GM12865 (cell line): ENCODE measurements at regions not wholly inside any gene's neighbourhood (a gene's known extent, or its start where the extent isn't known, plus 50 kb on each side); places are given as distances from the start of the nearest gene placed in this dataset.
A peak's percentile ranks its signal among the peaks of the same experiment; 100 is the strongest.

Experiments
- DNase-seq: peaks from one replicate; pipeline ENCODE4 v3.0.0; 2010; ENCODE audit warnings: low read depth
- H3K4me3 ChIP-seq: 2 replicates; pipeline ENCODE4 v1.5.1; 2011; ENCODE audit warnings: mild to moderate bottlenecking, low read depth, low read length, control low read depth
- TF ChIP-seq, protein P1 (sequence below): IDR thresholded peaks from 2 replicates; pipeline ENCODE4 v1.5.1; 2011; ENCODE audit warnings: low read length, control low read depth, low read depth, inconsistent platforms; ENCODE audit not compliant: insufficient read depth; ENCODE audit errors: missing control alignments

DNA sequence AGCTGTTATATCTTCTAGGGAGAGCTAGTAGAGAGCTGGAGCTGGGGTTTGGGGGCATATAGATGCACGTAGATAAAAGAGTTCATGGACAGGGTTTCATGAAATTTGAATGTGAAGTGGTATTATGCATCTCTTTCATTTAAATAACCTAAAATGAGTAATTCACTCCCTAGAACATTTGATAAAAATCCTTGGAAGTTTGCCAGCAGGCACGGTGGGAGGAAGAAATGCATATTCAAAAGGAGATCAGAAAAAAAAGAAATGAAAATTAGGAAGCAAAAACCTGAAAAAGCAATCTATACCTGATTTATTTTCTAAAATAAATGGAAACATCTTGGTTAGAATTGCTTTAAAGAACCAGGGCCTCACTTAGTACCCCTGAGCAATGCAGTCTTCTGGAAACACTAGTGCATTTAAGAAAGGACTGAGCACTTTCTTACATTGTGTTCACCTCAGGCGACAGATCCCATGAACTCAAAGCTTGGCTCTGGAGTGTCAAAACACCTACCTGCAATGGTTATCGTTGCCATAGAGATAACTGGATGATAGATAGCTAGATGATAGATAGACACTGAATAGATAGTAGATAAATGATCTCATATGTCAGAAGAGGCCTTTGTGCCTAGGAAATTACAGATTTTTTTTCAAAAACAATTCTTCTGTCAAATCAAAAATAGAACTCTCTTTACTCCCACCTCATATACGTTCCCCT lies 458.6 kb upstream of the THRB start:
- TF ChIP-seq, protein P1, sequence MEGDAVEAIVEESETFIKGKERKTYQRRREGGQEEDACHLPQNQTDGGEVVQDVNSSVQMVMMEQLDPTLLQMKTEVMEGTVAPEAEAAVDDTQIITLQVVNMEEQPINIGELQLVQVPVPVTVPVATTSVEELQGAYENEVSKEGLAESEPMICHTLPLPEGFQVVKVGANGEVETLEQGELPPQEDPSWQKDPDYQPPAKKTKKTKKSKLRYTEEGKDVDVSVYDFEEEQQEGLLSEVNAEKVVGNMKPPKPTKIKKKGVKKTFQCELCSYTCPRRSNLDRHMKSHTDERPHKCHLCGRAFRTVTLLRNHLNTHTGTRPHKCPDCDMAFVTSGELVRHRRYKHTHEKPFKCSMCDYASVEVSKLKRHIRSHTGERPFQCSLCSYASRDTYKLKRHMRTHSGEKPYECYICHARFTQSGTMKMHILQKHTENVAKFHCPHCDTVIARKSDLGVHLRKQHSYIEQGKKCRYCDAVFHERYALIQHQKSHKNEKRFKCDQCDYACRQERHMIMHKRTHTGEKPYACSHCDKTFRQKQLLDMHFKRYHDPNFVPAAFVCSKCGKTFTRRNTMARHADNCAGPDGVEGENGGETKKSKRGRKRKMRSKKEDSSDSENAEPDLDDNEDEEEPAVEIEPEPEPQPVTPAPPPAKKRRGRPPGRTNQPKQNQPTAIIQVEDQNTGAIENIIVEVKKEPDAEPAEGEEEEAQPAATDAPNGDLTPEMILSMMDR = no peak
- no peak for DNase-seq
- no peak overlapping the region for H3K4me3 ChIP-seq

DNA sequence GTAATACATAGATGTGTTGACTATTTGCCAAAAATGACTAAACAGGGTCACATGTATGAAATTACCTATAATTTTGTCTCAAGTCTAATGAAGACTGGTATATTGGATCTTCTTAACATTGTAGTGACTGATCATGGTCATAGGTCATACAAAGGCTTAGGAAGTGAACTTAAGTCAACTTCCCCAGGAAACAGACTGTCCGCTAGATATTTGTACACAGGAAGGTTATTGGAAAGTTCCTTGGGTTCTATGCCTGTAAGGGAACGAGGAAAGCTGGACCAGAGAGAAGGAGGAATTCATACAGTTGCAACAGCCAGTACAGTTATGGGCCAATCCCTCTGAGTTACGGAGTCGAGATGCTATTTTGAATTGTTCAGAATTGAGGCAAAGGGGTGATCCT lies 462.0 kb upstream of the THRB start:
- TF ChIP-seq, protein P1 = no peak
- no peak for DNase-seq
- no peak overlapping the region for H3K4me3 ChIP-seq

DNA sequence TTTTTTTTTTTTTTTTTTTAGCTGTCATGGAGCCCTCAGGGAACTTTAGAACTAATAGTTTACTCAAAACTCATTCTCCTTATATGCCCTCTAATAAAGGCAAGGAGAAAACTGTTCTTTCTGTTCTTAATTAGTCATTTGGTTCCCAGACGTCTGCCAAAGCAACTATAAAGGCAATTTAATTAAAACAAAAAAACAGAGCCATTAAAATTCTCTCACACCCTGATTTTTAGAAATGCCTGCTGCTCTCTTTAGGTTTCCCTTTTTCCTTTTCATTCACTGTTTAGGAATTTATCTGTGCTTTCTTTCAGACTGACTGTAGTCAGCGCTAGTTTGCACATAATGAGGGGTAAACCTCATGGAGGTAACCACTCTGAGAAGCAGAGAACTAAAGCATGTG lies 463.6 kb upstream of the THRB start:
- TF ChIP-seq, protein P1 = no peak
- no peak for DNase-seq
- no peak overlapping the region for H3K4me3 ChIP-seq

DNA sequence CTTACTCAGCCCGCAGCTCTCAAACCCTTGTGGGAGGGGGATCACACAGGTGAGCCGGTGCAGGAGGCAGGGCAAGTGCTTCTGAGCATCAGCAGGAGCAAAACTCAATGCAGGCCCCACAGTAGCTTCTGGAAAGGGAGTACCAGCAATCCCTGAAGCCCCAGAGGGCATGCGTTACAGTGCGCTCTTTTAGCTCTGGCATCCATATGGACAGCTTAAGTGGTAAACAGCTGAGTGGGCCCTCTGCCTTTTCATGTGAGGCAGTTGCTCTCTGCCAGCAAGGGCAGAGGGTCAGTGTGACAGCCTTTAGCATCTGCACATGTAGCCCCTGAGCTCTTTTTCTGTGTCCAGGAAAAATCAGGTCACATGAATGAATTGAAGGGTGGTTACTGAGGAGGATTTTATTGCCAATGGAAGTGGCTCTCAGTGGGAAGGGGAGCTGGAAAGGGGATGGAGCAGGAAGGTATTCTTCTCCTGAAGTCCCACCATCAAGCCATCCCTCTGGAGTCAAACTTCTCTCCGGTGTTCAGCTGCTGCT lies 464.3 kb upstream of the THRB start:
- TF ChIP-seq, protein P1 = no peak
- no peak for DNase-seq
- no peak overlapping the region for H3K4me3 ChIP-seq

DNA sequence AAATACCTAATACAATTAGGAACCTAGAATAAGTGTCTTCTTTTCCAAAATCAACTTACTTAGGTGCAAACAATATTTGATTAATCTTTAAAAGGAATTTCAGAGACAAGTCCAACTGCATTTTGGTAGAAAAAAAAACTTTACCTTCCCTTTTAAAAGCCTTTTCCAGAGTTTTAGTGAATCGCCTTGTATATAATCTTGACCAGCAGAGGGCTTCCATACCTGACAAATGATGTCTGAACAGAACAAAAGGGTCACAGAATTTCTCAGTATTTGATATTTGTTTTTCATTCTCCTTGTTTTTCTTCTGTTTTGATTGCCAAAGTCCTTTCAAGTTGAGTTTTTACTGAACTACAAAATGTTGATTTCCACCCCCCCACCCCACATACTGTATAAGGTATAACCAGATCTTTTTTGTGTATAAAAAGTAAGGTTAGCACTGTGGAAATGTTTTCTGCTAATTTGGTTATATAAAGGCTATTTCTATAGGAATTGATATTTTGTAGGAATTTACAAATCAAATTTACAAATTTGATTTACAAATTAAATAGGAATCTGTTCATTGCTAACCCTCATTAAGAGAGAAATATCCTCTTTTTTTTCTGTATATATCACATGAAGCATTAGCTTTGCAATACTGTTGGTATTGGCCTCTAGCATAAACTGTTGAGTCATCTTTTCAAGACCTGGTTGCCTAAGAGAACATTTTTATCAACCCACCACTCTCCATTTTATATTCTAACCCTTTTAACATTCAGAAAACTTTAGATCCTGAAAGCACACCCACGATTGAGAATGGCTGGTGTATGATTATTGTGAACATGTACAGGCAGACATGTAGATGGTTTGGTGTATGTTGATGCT lies 464.1 kb upstream of the RARB start:
- TF ChIP-seq, protein P1 = peak; percentile 29
- no peak overlapping the region for H3K4me3 ChIP-seq
- DNase-seq = peak; percentile 13

DNA sequence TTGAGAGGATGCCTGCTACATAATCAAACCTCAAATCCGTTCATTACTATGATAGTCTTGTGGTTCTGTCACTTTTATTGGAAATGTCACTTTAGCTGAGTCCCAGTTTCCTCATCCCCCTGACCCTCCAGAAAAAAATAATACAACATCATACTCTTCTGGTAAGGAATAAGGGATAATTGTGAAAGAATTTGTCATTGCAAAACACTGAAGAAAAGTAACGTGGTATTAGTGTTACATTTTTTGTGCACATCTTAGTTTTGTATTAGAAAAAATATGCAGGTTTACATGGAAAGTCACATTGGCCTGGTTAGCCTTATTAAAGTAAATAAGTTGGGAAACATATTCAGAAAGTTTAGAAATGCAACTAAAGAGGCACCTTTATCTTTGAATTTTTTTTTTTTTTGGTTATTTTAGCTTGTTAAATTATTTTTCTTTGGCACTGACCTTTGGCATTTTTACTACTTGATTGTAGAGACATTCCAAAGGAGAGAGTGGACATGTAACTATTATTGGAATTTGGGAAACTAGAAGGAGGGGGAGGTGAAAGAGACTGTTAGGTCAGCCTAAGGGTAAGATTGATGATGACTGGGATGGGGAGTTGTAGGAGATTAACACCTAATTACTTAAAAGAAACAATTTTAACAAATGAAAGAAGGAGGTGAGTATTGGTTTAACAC lies 462.2 kb upstream of the RARB start:
- DNase-seq = no peak
- TF ChIP-seq, protein P1 = no peak
- no peak overlapping the region for H3K4me3 ChIP-seq
